ENCODE measurements at regions not wholly inside any gene's neighbourhood (a gene's known extent, or its start where the extent isn't known, plus 50 kb on each side); places are given as distances from the start of the nearest gene placed in this dataset.

- no peak for TF ChIP-seq ZNF17 (CRISPR knock-in tag; IDR thresholded peaks at IDR 0.05)
Measured at GRCh38 chr2:221677688-221678087, 105.6 kb upstream of the EPHA4 start (continued).

- Histone ChIP-seq H3K9me3 (ENCODE audit: low read length) (peaks cover under 1% of the 10 kb centered on the region; the same call in 1 of the 2 replicates), H3K4me1 (ENCODE audit: insufficient read depth, low read length) (no peaks in the 10 kb centered on the region), H3K27ac (ENCODE audit: extremely low read length, insufficient read depth, low read length) (no peak overlapping the region), H3K79me2 (ENCODE audit: insufficient read depth, low read length) (no peaks in the 10 kb centered on the region), H4K20me1 (ENCODE audit: insufficient read depth, low read length) (no peaks in the 10 kb centered on the region), H3K9ac (ENCODE audit: insufficient read depth, low read depth, low read length) (no peak overlapping the region), H3K4me3 (replicated peaks in 1 of 3; ENCODE audit: insufficient read depth in 1 of 3, low read depth in 2 of 3, low read length in 3 of 3) (no peak overlapping the region), H3K4me2 (ENCODE audit: low read depth, low read length) (no peak overlapping the region), H3K36me3 (replicated peaks in 1 of 2; ENCODE audit: control insufficient read depth in 1 of 2, insufficient read depth in 2 of 2, low read length in 2 of 2) (no peaks in the 10 kb centered on the region), H3K27me3 (ENCODE audit: control insufficient read depth in 1 of 2, insufficient read depth in 2 of 2, low read length in 2 of 2) (no peaks in the 10 kb centered on the region), H2AFZ (ENCODE audit: low read length) (no peak overlapping the region)
- BruUV-seq (replicated peaks): no TSS peak
- TF ChIP-seq ZNF142 (CRISPR knock-in tag; IDR thresholded peaks at IDR 0.05): no peak
- TF ChIP-seq HDAC2 (CRISPR knock-in tag; IDR thresholded peaks at IDR 0.05): no peak
- TF ChIP-seq ZBTB42 (CRISPR knock-in tag; IDR thresholded peaks at IDR 0.05): no peak
- TF ChIP-seq ZNF354B (CRISPR knock-in tag; IDR thresholded peaks at IDR 0.05): no peak
- no peak for TF ChIP-seq NRL (CRISPR knock-in tag; IDR thresholded peaks at IDR 0.05; ENCODE audit: borderline replicate concordance)
- TF ChIP-seq ETV6 (CRISPR knock-in tag; conservative IDR thresholded peaks at IDR 0.05): no peak
- no peak for TF ChIP-seq FOSL2 (CRISPR knock-in tag; IDR thresholded peaks at IDR 0.05)
- no peak for TF ChIP-seq ZNF850 (CRISPR knock-in tag; conservative IDR thresholded peaks at IDR 0.05)
- TF ChIP-seq ZBTB8A (CRISPR knock-in tag; IDR thresholded peaks at IDR 0.05; ENCODE audit: borderline replicate concordance, low read depth): no peak
- TF ChIP-seq RAD21 (CRISPR knock-in tag; IDR thresholded peaks at IDR 0.05): no peak
- TF ChIP-seq SNAI1 (CRISPR knock-in tag; IDR thresholded peaks at IDR 0.05; ENCODE audit: borderline replicate concordance): no peak
- TF ChIP-seq PPARG (CRISPR knock-in tag; conservative IDR thresholded peaks at IDR 0.05): no peak
- no peak for TF ChIP-seq ZNF20 (CRISPR knock-in tag; IDR thresholded peaks at IDR 0.05)
- in situ Hi-C loops (cut with HindIII; ENCODE audit: extremely low pct_ligation_motif_present, low pct_unique_long_range_greater_than_20kb): no loop called here
- ChIA-PET POLR2A (no interaction called here), CTCF (ENCODE audit: low intra/inter-chr PET ratio, low total read pairs) (no interaction called here)
- DNase-seq (ENCODE audit: low spot score): no peak
- no peak for ATAC-seq
- WGBS (ENCODE audit: low lambda C conversion rate): 14% methylated on average over 6 of the region's 6 CpGs
- no peak for FAIRE-seq
- intact Hi-C loops (cut with micrococcal nuclease; ENCODE audit: unreplicated experiment): no loop called here
Measured at GRCh38 chr2:221676566-221677172, 104.6 kb upstream of the EPHA4 start.

All from HepG2 (cell line).